H1 (cell line): ENCODE measurements at regions not wholly inside any gene's neighbourhood (a gene's known extent, or its start where the extent isn't known, plus 50 kb on each side); places are given as distances from the start of the nearest gene placed in this dataset.

ENCODE experiments used
- CTCF ChIA-PET: fragments of 300-600 bp; sonication (Branson Sonifier 250); formaldehyde crosslinking; loops from one replicate; lab custom pipeline; 2021; ENCODE audit not compliant: partially characterized antibody; lab: Charles Lee
- POLR2A ChIA-PET: fragments of 300-600 bp; sonication (Branson Sonifier 250); formaldehyde crosslinking; loops from one replicate; lab custom pipeline; 2021; ENCODE audit warnings: inconsistent platforms; ENCODE audit not compliant: partially characterized antibody; lab: Charles Lee
- DNase-seq, 2 experiments: peaks; one replicate each; pipeline versions ENCODE4 v3.0.0 to v3.0.0-alpha.2; 2010 to 2022; ENCODE audit warnings: low spot score in 2 of 2, low read depth in 1 of 2, mixed read lengths in 1 of 2
- FAIRE-seq: peaks from 2 replicates; lab custom pipeline; 2011; peaks lifted over from hg19 to GRCh38; lab: Jason Lieb, UNC
- H2AFZ ChIP-seq: 2 replicates; pipeline ENCODE4 v1.8.1; 2012; ENCODE audit warnings: low read length, inconsistent platforms
- H2AK5ac ChIP-seq: 2 replicates; pipeline ENCODE4 v1.6.1; 2013; ENCODE audit warnings: low read depth, low read length
- H2BK120ac ChIP-seq: replicated peaks from 2 replicates; pipeline ENCODE3; 2013; ENCODE audit warnings: low read depth, low read length, inconsistent platforms
- H2BK12ac ChIP-seq: 2 replicates; pipeline ENCODE4 v1.6.1; 2013; ENCODE audit warnings: low read depth, low read length
- H2BK15ac ChIP-seq: 2 replicates; pipeline ENCODE4 v1.6.1; 2013; ENCODE audit warnings: low read length
- H2BK20ac ChIP-seq: 2 replicates; pipeline ENCODE4 v1.6.1; 2013; ENCODE audit warnings: low read length
- H2BK5ac ChIP-seq: 2 replicates; pipeline ENCODE4 v1.6.1; 2013; ENCODE audit warnings: low read depth, low read length
- H3K14ac ChIP-seq: 2 replicates; pipeline ENCODE4 v1.6.1; 2013; ENCODE audit warnings: inconsistent platforms; ENCODE audit not compliant: insufficient read length
- H3K18ac ChIP-seq: 2 replicates; pipeline ENCODE4 v1.6.1; 2013; ENCODE audit warnings: low read length; ENCODE audit errors: extremely low read depth
- H3K23ac ChIP-seq: 2 replicates; pipeline ENCODE4 v1.6.1; 2013; ENCODE audit warnings: inconsistent platforms; ENCODE audit not compliant: insufficient read length
- H3K23me2 ChIP-seq: 2 replicates; pipeline ENCODE4 v1.6.1; 2013; ENCODE audit warnings: low read depth, low read length
- H3K27ac ChIP-seq: 2 replicates; pipeline ENCODE4 v1.6.1; 2011; ENCODE audit warnings: low read depth, low read length, inconsistent platforms
- H3K27me3 ChIP-seq, 4 experiments: replicated peaks in 1 of 4; 1 replicate in 1 of 4; 2 replicates in 3 of 4; pipeline versions ENCODE4 v1.6.1 to v1.8.1; 2011 to 2013; ENCODE audit warnings: low read length in 3 of 4, mild to moderate bottlenecking in 3 of 4, inconsistent platforms in 2 of 4, mixed read lengths in 2 of 4, moderate library complexity in 1 of 4; ENCODE audit not compliant: control insufficient read depth in 3 of 4, insufficient read depth in 3 of 4; ENCODE audit errors: extremely low read depth in 1 of 4
- H3K36me3 ChIP-seq, 4 experiments: 2 replicates each; pipeline versions ENCODE4 v1.6.1 to v1.8.1; 2011 to 2013; ENCODE audit warnings: mild to moderate bottlenecking in 4 of 4, low read length in 3 of 4, moderate library complexity in 2 of 4, control low read depth in 1 of 4, inconsistent platforms in 1 of 4; ENCODE audit not compliant: insufficient read depth in 4 of 4, control insufficient read depth in 2 of 4
- H3K4ac ChIP-seq: replicated peaks from 2 replicates; pipeline ENCODE3; 2013; ENCODE audit warnings: low read length, low read depth, mixed read lengths, inconsistent platforms; ENCODE audit not compliant: insufficient read length
- H3K4me1 ChIP-seq, 4 experiments: replicated peaks in 1 of 4; 1 replicate in 1 of 4; 2 replicates in 3 of 4; pipeline versions ENCODE4 v1.6.1 to v1.8.1; 2011 to 2013; ENCODE audit warnings: low read length in 3 of 4, inconsistent platforms in 2 of 4, mixed read lengths in 1 of 4; ENCODE audit not compliant: insufficient read depth in 4 of 4, control insufficient read depth in 3 of 4
- H3K4me2 ChIP-seq, 2 experiments: 2 replicates each; pipeline versions ENCODE4 v1.6.1 to v1.8.1; 2011 to 2013; ENCODE audit warnings: low read depth in 2 of 2, low read length in 2 of 2, control low read depth in 1 of 2, inconsistent platforms in 1 of 2, mild to moderate bottlenecking in 1 of 2; ENCODE audit not compliant: insufficient read depth in 1 of 2
- H3K4me3 ChIP-seq, 4 experiments: fragments of 200-600, 300-600 bp in 1 of 4; sonication (generic), shearing (Covaris generic), sonication (Bioruptor Twin) in 1 of 4; 2 replicates each; pipeline versions ENCODE4 v1.5.1 to v1.8.1; 2011 to 2016; ENCODE audit warnings: low read length in 4 of 4, low read depth in 3 of 4, control low read depth in 2 of 4, inconsistent platforms in 2 of 4, mild to moderate bottlenecking in 2 of 4, mixed read lengths in 1 of 4, moderate library complexity in 1 of 4; ENCODE audit not compliant: insufficient read depth in 2 of 4; ENCODE audit errors: extremely low read depth in 1 of 4
- H3K56ac ChIP-seq: replicated peaks from 2 replicates; pipeline ENCODE3; 2013; ENCODE audit warnings: low read depth, mild to moderate bottlenecking, mixed read lengths, low read length, inconsistent platforms; ENCODE audit not compliant: insufficient read length
- H3K79me1 ChIP-seq: 2 replicates; pipeline ENCODE4 v1.6.1; 2013; ENCODE audit warnings: low read depth, low read length, control low read depth
- H3K79me2 ChIP-seq, 2 experiments: 2 replicates each; pipeline versions ENCODE4 v1.6.1 to v1.8.1; 2012 to 2013; ENCODE audit warnings: low read length in 2 of 2, mild to moderate bottlenecking in 2 of 2, inconsistent platforms in 1 of 2; ENCODE audit not compliant: insufficient read depth in 2 of 2, control insufficient read depth in 1 of 2
- H3K9ac ChIP-seq, 4 experiments: replicated peaks in 1 of 4; 1 replicate in 1 of 4; 2 replicates in 3 of 4; pipeline versions ENCODE4 v1.6.1 to v1.8.1; 2011 to 2013; ENCODE audit warnings: low read depth in 3 of 4, low read length in 3 of 4, control low read depth in 2 of 4, mild to moderate bottlenecking in 2 of 4, moderate library complexity in 2 of 4, inconsistent platforms in 1 of 4; ENCODE audit errors: extremely low read depth in 1 of 4
- H3K9me3 ChIP-seq, 2 experiments: 2 replicates each; pipeline versions ENCODE4 v1.6.1 to v1.8.1; 2012 to 2013; ENCODE audit warnings: mild to moderate bottlenecking in 2 of 2, moderate library complexity in 2 of 2, control low read depth in 1 of 2, inconsistent platforms in 1 of 2, low read depth in 1 of 2, low read length in 1 of 2, mixed read lengths in 1 of 2; ENCODE audit not compliant: insufficient read depth in 2 of 2
- H4K20me1 ChIP-seq, 2 experiments: replicated peaks in 1 of 2; 2 replicates each; pipeline versions ENCODE3 to v1.8.1; 2011 to 2013; ENCODE audit warnings: inconsistent platforms in 2 of 2, low read length in 2 of 2, mild to moderate bottlenecking in 1 of 2; ENCODE audit not compliant: insufficient read depth in 2 of 2, control insufficient read depth in 1 of 2
- H4K5ac ChIP-seq: 2 replicates; pipeline ENCODE4 v1.6.1; 2013; ENCODE audit warnings: low read length, low read depth, mixed read lengths, inconsistent platforms; ENCODE audit not compliant: insufficient read length
- H4K8ac ChIP-seq: 2 replicates; pipeline ENCODE4 v1.8.0; 2013; ENCODE audit warnings: mild to moderate bottlenecking, moderate library complexity, low read length, inconsistent platforms; ENCODE audit not compliant: insufficient read depth; ENCODE audit errors: extremely low read depth
- H4K91ac ChIP-seq: replicated peaks from 2 replicates; pipeline ENCODE3; 2013; ENCODE audit warnings: low read length, mixed read lengths, inconsistent platforms; ENCODE audit not compliant: insufficient read length
- EP300 ChIP-seq, 2 experiments: IDR thresholded peaks; 1 replicate in 1 of 2; 2 replicates in 1 of 2; pipeline ENCODE4 v1.6.1; 2011 to 2012; ENCODE audit warnings: low read depth in 2 of 2, low read length in 2 of 2, mild to moderate bottlenecking in 2 of 2, borderline replicate concordance in 1 of 2, inconsistent platforms in 1 of 2, moderate library complexity in 1 of 2
- KDM4A ChIP-seq: IDR thresholded peaks from one replicate; pipeline ENCODE4 v1.7.1; 2012; ENCODE audit warnings: low read depth, mild to moderate bottlenecking, moderate library complexity, low read length, inconsistent platforms; ENCODE audit not compliant: severe bottlenecking
- WGBS, 2 experiments: shearing (Covaris generic) in 1 of 2; methylation state at CpG; one replicate each; pipeline versions ENCODE4 v1.1.6 to v1.1.7; 2013 to 2015; ENCODE audit warnings: low lambda C conversion rate in 2 of 2, mixed read lengths in 2 of 2, inconsistent platforms in 1 of 2, low coverage in 1 of 2, missing lambda C conversion rate in 1 of 2; ENCODE audit not compliant: insufficient replicate concordance in 2 of 2, insufficient coverage in 1 of 2, insufficient read length in 1 of 2; ENCODE audit errors: extremely low coverage in 1 of 2, missing lambda C conversion rate in 1 of 2; 5-methylcytosine and 5-hydroxymethylcytosine counted together

DNA sequence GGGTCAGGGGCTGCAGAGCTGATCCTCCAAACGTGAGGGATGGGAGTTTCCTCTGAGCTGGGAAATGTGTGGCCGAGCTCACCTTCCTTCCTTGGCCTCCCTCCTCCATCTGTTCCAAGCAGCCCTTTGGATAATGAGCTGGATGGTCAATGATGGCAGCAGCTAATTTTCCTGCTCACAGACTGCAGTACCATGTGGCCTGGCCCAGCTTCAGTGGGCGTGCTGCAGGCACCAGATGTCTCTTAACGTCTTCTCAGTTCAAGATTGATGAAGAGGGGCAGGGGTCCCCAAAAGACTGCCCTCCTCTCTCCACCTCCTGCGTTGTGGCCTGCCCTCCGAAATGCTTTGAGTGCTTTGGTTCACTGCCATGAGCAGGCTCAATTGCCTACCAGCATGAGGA, 86.0 kb downstream of the UBIAD1 start:
- Histone ChIP-seq H3K79me1 (no peaks in the 10 kb centered on the region), H3K14ac (no peak overlapping the region), H2BK120ac (no peak overlapping the region), H3K4me3 (no peak overlapping the region), H2AK5ac (no peak overlapping the region), H4K20me1 (no peaks in the 10 kb centered on the region), H3K23ac (no peak overlapping the region), H3K9me3 (no peaks in the 10 kb centered on the region), H3K4ac (no peak overlapping the region), H3K4me1 (peaks cover 8 to 22% (median 14%) of the 10 kb centered on the region in 4 experiments), H3K27me3 (no peaks in the 10 kb centered on the region), H3K56ac (no peak overlapping the region), H2AFZ (no peak overlapping the region), H2BK15ac (peak overlapping the region; percentile 36; the same call in 1 of the 2 replicates), H2BK20ac (no peak overlapping the region), H4K8ac (no peak overlapping the region), H2BK12ac (no peak overlapping the region), H4K91ac (no peak overlapping the region), H2BK5ac (no peak overlapping the region), H3K36me3 (no peaks in the 10 kb centered on the region), H3K4me2 (no peak overlapping the region), H4K5ac (no peak overlapping the region), H3K27ac (no peak overlapping the region), H3K79me2 (no peaks in the 10 kb centered on the region), H3K18ac (no peak overlapping the region), H3K9ac (no peak overlapping the region), H3K23me2 (no peaks in the 10 kb centered on the region; the same call in 1 of the 2 replicates)
- CTCF ChIA-PET, result interaction anchor here (0.6 to 1.5 kb wide), 3 partner anchors 34 to 1043 kb away, joined by 3 to 4 read pairs (median 3); no protein-coding TSS in a partner anchor
- TF ChIP-seq EP300 (IDR thresholded peaks at IDR 0.05; ENCODE audit: borderline replicate concordance in 1 of 2, low read depth in 2 of 2, low read length in 2 of 2) (no peak), KDM4A (no peak)
- POLR2A ChIA-PET, result interaction anchor here (1.4 kb wide), 1 partner anchor 551 kb away, joined by 3 read pairs; no protein-coding TSS in a partner anchor
- DNase-seq (no peak), FAIRE-seq (no peak)
- WGBS, 2 experiments, result 86% methylated on average over 6 of the region's 6 CpGs; no CpG with 5 or more reads in 1 of the 2 experiments
